OCI-LY7 (cell line): ENCODE measurements at regions not wholly inside any gene's neighbourhood (a gene's known extent, or its start where the extent isn't known, plus 50 kb on each side); places are given as distances from the start of the nearest gene placed in this dataset.

Experiments used
- BruUV-seq: library from RNA; stranded (reverse); fragments of 400-500 nt; replicated peaks from 2 replicates; lab custom pipeline; 2021; lab: Mats Ljungman, UMichigan
- CTCF ChIA-PET: fragments of 300-600 bp; sonication (Branson Sonifier 250); formaldehyde crosslinking; loops from one replicate; lab custom pipeline; 2022; ENCODE audit warnings: antibody characterized with exemption; ENCODE audit not compliant: unreplicated experiment; lab: Charles Lee
- POLR2A ChIA-PET: fragments of 300-600 bp; sonication (Branson Sonifier 250); formaldehyde crosslinking; loops from one replicate; lab custom pipeline; 2022; ENCODE audit warnings: antibody characterized with exemption; lab: Charles Lee
- DNase-seq: peaks from one replicate; pipeline ENCODE4 v3.0.0-alpha.2; 2015; ENCODE audit warnings: low spot score
- H2AFZ ChIP-seq: fragments of 200-600 bp; sonication (generic), shearing (Covaris generic); 2 replicates; pipeline ENCODE4 v1.6.1; 2014; ENCODE audit warnings: mild to moderate bottlenecking, antibody characterized with exemption, low read length, moderate library complexity
- H3K27ac ChIP-seq: fragments of 200-600 bp; sonication (generic); 2 replicates; pipeline ENCODE4 v1.5.1; 2014; ENCODE audit warnings: mixed run types, low read depth, mild to moderate bottlenecking, moderate library complexity, low read length, inconsistent platforms; ENCODE audit not compliant: poor library complexity, severe bottlenecking
- H3K36me3 ChIP-seq: fragments of 200-600 bp; sonication (generic); 2 replicates; pipeline ENCODE4 v1.6.1; 2014; ENCODE audit warnings: mild to moderate bottlenecking, antibody characterized with exemption, low read length, moderate library complexity, mixed read lengths; ENCODE audit not compliant: insufficient read depth
- H3K4me1 ChIP-seq: fragments of 200-600 bp; sonication (generic); 2 replicates; pipeline ENCODE4 v1.5.1; 2014; ENCODE audit warnings: mild to moderate bottlenecking, low read length; ENCODE audit not compliant: insufficient read depth, poor library complexity, severe bottlenecking
- H3K4me2 ChIP-seq: fragments of 200-600 bp; sonication (generic); 2 replicates; pipeline ENCODE4 v1.6.1; 2014; ENCODE audit warnings: mild to moderate bottlenecking, low read length
- H3K4me3 ChIP-seq: fragments of 200-600 bp; sonication (generic); 2 replicates; pipeline ENCODE4 v1.5.1; 2014; ENCODE audit warnings: mild to moderate bottlenecking, low read depth, low read length; ENCODE audit not compliant: poor library complexity, severe bottlenecking
- H3K79me2 ChIP-seq: fragments of 200-600 bp; sonication (generic); 2 replicates; pipeline ENCODE4 v1.6.1; 2016; ENCODE audit warnings: low read depth, mild to moderate bottlenecking, low read length, moderate library complexity, mixed read lengths; ENCODE audit not compliant: insufficient read depth
- H3K9me2 ChIP-seq: fragments of 200-600 bp; sonication (generic); 2 replicates; pipeline ENCODE4 v1.6.1; 2016; ENCODE audit warnings: mild to moderate bottlenecking, low read length, mixed read lengths; ENCODE audit not compliant: insufficient read depth
- H3K9me3 ChIP-seq: fragments of 200-600 bp; sonication (generic); 2 replicates; pipeline ENCODE4 v1.6.1; 2014; ENCODE audit warnings: mild to moderate bottlenecking, mixed run types, low read length, mixed read lengths
- H4K20me1 ChIP-seq: fragments of 200-600 bp; sonication (generic); 2 replicates; pipeline ENCODE4 v1.6.1; 2014; ENCODE audit warnings: mild to moderate bottlenecking, antibody characterized with exemption, low read length, moderate library complexity, mixed read lengths; ENCODE audit not compliant: insufficient read depth
- EZH2phosphoT487 ChIP-seq: fragments of 200-600 bp; sonication (generic); IDR thresholded peaks from 2 replicates; pipeline ENCODE4 v1.6.1; 2018; ENCODE audit warnings: low read depth, borderline replicate concordance, mild to moderate bottlenecking, mixed run types, antibody characterized with exemption, low read length, moderate library complexity, mixed read lengths
- intact Hi-C: fragments of 100-400 bp; cut with micrococcal nuclease; formaldehyde crosslinking; loops from one replicate; pipeline ENCODE4 v1.10.0; 2022; ENCODE audit not compliant: unreplicated experiment
- TF ChIP-seq, protein P1 (sequence below): fragments of 200-600 bp; sonication (generic); conservative IDR thresholded peaks from 2 replicates; pipeline ENCODE4 v1.5.1; 2014; ENCODE audit warnings: mild to moderate bottlenecking, antibody characterized with exemption, low read length, moderate library complexity, mixed read lengths

- no TSS peak for BruUV-seq
- Histone ChIP-seq H3K36me3 (no peaks in the 10 kb centered on the region), H3K9me2 (no peaks in the 10 kb centered on the region), H3K4me1 (no peaks in the 10 kb centered on the region), H4K20me1 (no peaks in the 10 kb centered on the region), H3K79me2 (no peaks in the 10 kb centered on the region), H2AFZ (no peak overlapping the region), H3K9me3 (no peaks in the 10 kb centered on the region), H3K27ac (no peak overlapping the region), H3K4me2 (no peak overlapping the region), H3K4me3 (no peak overlapping the region)
- intact Hi-C loops: no loop called here
- no peak for TF ChIP-seq EZH2phosphoT487
- TF ChIP-seq, protein P1, sequence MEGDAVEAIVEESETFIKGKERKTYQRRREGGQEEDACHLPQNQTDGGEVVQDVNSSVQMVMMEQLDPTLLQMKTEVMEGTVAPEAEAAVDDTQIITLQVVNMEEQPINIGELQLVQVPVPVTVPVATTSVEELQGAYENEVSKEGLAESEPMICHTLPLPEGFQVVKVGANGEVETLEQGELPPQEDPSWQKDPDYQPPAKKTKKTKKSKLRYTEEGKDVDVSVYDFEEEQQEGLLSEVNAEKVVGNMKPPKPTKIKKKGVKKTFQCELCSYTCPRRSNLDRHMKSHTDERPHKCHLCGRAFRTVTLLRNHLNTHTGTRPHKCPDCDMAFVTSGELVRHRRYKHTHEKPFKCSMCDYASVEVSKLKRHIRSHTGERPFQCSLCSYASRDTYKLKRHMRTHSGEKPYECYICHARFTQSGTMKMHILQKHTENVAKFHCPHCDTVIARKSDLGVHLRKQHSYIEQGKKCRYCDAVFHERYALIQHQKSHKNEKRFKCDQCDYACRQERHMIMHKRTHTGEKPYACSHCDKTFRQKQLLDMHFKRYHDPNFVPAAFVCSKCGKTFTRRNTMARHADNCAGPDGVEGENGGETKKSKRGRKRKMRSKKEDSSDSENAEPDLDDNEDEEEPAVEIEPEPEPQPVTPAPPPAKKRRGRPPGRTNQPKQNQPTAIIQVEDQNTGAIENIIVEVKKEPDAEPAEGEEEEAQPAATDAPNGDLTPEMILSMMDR: no peak
- DNase-seq: no peak
- CTCF ChIA-PET: no interaction called here
- POLR2A ChIA-PET: interaction anchor here (0.6 to 1.1 kb wide), 2 partner anchors 23 kb away, joined by 4 read pairs; no protein-coding TSS in a partner anchor
These were observed 274.3 kb upstream of the C11orf87 start for GRCh38 chr11:109147726-109148125.

GRCh38 chr11:109148669-109149068, 273.3 kb upstream of the C11orf87 start:
- BruUV-seq: no TSS peak
- Histone ChIP-seq H3K4me2 (no peak overlapping the region), H3K27ac (no peak overlapping the region), H3K4me1 (no peaks in the 10 kb centered on the region), H3K9me2 (no peaks in the 10 kb centered on the region; the same call in 1 of the 2 replicates), H4K20me1 (no peaks in the 10 kb centered on the region), H3K9me3 (no peaks in the 10 kb centered on the region), H3K4me3 (no peak overlapping the region), H2AFZ (no peak overlapping the region), H3K79me2 (no peaks in the 10 kb centered on the region), H3K36me3 (no peaks in the 10 kb centered on the region)
- TF ChIP-seq, protein P1: no peak
- TF ChIP-seq EZH2phosphoT487: no peak
- CTCF ChIA-PET: no interaction called here
- POLR2A ChIA-PET: no interaction called here
- intact Hi-C loops: no loop called here
- no peak for DNase-seq

GRCh38 chr11:109150581-109150980, 271.4 kb upstream of the C11orf87 start:
- Histone ChIP-seq H3K9me2 (no peaks in the 10 kb centered on the region; the same call in 1 of the 2 replicates), H3K4me1 (no peaks in the 10 kb centered on the region), H3K36me3 (no peaks in the 10 kb centered on the region), H3K79me2 (no peaks in the 10 kb centered on the region), H3K9me3 (no peaks in the 10 kb centered on the region), H3K27ac (no peak overlapping the region), H3K4me3 (no peak overlapping the region), H4K20me1 (no peaks in the 10 kb centered on the region), H2AFZ (no peak overlapping the region), H3K4me2 (no peak overlapping the region)
- ChIA-PET POLR2A (no interaction called here), CTCF (no interaction called here)
- BruUV-seq: no TSS peak
- intact Hi-C loops: no loop called here
- DNase-seq: no peak
- TF ChIP-seq EZH2phosphoT487: no peak
- TF ChIP-seq, protein P1: no peak
